Iris pigment epithelial cell (primary cell): ENCODE measurements at regions not wholly inside any gene's neighbourhood (a gene's known extent, or its start where the extent isn't known, plus 50 kb on each side); places are given as distances from the start of the nearest gene placed in this dataset.

Experiments
- DNase-seq: peaks from one replicate; pipeline ENCODE4 v3.0.0-alpha.2; 2011; ENCODE audit warnings: low read depth

- DNase-seq: no peak
These were observed 110.7 kb downstream of the SIPA1L2 start for GRCh38 chr1:232519186-232519585.

- DNase-seq: no peak
These were observed 111.6 kb downstream of the SIPA1L2 start for GRCh38 chr1:232518349-232518748.

GRCh38 chr1:232517204-232517603, 112.7 kb downstream of the SIPA1L2 start:
- no peak for DNase-seq

GRCh38 chr1:232515706-232516105, 114.2 kb downstream of the SIPA1L2 start:
- no peak for DNase-seq

- no peak for DNase-seq
These were observed 117.2 kb downstream of the SIPA1L2 start for GRCh38 chr1:232512712-232513111.

GRCh38 chr1:232511172-232511571, 118.8 kb downstream of the SIPA1L2 start:
- no peak for DNase-seq

GRCh38 chr1:232510367-232511110, 119.4 kb downstream of the SIPA1L2 start:
- no peak for DNase-seq

- DNase-seq: no peak
These were observed 120.4 kb downstream of the SIPA1L2 start for GRCh38 chr1:232509570-232509969.

GRCh38 chr1:232508130-232508701, 121.7 kb downstream of the SIPA1L2 start:
- DNase-seq: no peak

- no peak for DNase-seq
These were observed 122.4 kb downstream of the SIPA1L2 start for GRCh38 chr1:232507571-232507970.

- DNase-seq: no peak
These were observed 124.0 kb downstream of the SIPA1L2 start for GRCh38 chr1:232505884-232506283.

GRCh38 chr1:232504651-232505050, 125.3 kb downstream of the SIPA1L2 start:
- DNase-seq: no peak

GRCh38 chr1:232503497-232503896, 126.4 kb downstream of the SIPA1L2 start:
- DNase-seq: no peak

GRCh38 chr1:232501854-232502253, 128.1 kb downstream of the SIPA1L2 start:
- DNase-seq: no peak

- no peak for DNase-seq
These were observed 130.7 kb downstream of the SIPA1L2 start for GRCh38 chr1:232499188-232499587.

- DNase-seq: no peak
These were observed 136.1 kb downstream of the SIPA1L2 start for GRCh38 chr1:232493869-232494268.

GRCh38 chr1:232489256-232489655, 140.7 kb downstream of the SIPA1L2 start:
- DNase-seq: no peak

- no peak for DNase-seq
These were observed 142.7 kb downstream of the SIPA1L2 start for GRCh38 chr1:232487236-232487635.

GRCh38 chr1:232486454-232487207, 143.3 kb downstream of the SIPA1L2 start:
- peak; percentile 59 for DNase-seq

- peak; percentile 18 for DNase-seq
These were observed 143.9 kb downstream of the SIPA1L2 start for GRCh38 chr1:232486006-232486405.

GRCh38 chr1:232484856-232485255, 145.1 kb downstream of the SIPA1L2 start:
- no peak for DNase-seq

GRCh38 chr1:232483826-232484225, 146.1 kb downstream of the SIPA1L2 start:
- DNase-seq: no peak

GRCh38 chr1:232481091-232481490, 148.8 kb downstream of the SIPA1L2 start:
- DNase-seq: no peak
